Hepatocyte (in vitro differentiated cells): ENCODE measurements at regions not wholly inside any gene's neighbourhood (a gene's known extent, or its start where the extent isn't known, plus 50 kb on each side); places are given as distances from the start of the nearest gene placed in this dataset.

Experiments
- EZH2 ChIP-seq: fragments of 200-600 bp; sonication (generic); IDR thresholded peaks from 2 replicates; pipeline ENCODE4 v1.6.1; 2016; ENCODE audit warnings: antibody characterized with exemption, mild to moderate bottlenecking, borderline replicate concordance
- TF ChIP-seq, protein P1 (sequence below): fragments of 200-600 bp; sonication (generic); IDR thresholded peaks from 2 replicates; pipeline ENCODE4 v1.5.1; 2016; ENCODE audit warnings: antibody characterized with exemption, mild to moderate bottlenecking; ENCODE audit not compliant: poor library complexity

DNA sequence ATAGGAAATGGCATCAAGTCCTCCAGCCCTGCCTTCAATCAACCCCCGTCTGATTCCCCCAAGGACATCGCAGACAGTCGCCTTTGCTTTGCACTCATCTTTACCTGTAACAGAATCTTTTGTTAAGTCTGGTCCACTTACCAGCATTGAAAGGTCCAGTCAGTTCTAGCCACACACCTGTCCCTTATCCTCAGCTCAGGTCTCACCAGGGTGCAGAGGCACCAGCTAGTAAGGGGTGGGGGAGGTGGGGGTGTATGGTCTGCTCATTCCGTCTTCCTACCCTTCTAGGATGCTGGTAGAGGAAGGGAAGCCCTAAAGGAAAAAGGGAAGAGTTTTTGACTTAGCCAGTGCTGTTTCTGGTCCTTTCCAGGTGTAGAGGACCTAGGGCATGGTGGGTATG, 427.7 kb downstream of the MATN1 start:
- TF ChIP-seq, protein P1, sequence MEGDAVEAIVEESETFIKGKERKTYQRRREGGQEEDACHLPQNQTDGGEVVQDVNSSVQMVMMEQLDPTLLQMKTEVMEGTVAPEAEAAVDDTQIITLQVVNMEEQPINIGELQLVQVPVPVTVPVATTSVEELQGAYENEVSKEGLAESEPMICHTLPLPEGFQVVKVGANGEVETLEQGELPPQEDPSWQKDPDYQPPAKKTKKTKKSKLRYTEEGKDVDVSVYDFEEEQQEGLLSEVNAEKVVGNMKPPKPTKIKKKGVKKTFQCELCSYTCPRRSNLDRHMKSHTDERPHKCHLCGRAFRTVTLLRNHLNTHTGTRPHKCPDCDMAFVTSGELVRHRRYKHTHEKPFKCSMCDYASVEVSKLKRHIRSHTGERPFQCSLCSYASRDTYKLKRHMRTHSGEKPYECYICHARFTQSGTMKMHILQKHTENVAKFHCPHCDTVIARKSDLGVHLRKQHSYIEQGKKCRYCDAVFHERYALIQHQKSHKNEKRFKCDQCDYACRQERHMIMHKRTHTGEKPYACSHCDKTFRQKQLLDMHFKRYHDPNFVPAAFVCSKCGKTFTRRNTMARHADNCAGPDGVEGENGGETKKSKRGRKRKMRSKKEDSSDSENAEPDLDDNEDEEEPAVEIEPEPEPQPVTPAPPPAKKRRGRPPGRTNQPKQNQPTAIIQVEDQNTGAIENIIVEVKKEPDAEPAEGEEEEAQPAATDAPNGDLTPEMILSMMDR: no peak
- TF ChIP-seq EZH2: no peak
